ENCODE measurements at regions not wholly inside any gene's neighbourhood (a gene's known extent, or its start where the extent isn't known, plus 50 kb on each side); places are given as distances from the start of the nearest gene placed in this dataset.

DNA sequence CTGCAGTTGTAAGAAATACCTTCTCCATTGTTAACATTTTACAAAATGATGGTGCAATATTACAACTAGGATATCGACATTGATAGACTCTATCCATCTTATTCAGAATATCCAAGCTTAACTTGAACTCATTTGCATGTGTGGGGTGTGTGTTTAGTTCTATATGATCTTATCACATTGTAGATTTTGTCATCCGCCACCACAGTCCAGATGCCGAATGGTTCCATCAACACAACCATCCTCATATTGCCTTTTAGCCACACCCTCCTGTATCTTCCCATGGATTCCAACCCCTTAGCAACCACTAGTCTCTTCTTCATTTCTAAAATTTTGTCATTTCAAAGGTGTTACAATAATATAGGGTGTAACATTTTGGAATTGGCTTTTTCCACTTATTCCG is 452.9 kb upstream of the AKR1E2 start:
- TF ChIP-seq POLR2A (IDR thresholded peaks at IDR 0.05), result no peak
- TF ChIP-seq, protein P1, sequence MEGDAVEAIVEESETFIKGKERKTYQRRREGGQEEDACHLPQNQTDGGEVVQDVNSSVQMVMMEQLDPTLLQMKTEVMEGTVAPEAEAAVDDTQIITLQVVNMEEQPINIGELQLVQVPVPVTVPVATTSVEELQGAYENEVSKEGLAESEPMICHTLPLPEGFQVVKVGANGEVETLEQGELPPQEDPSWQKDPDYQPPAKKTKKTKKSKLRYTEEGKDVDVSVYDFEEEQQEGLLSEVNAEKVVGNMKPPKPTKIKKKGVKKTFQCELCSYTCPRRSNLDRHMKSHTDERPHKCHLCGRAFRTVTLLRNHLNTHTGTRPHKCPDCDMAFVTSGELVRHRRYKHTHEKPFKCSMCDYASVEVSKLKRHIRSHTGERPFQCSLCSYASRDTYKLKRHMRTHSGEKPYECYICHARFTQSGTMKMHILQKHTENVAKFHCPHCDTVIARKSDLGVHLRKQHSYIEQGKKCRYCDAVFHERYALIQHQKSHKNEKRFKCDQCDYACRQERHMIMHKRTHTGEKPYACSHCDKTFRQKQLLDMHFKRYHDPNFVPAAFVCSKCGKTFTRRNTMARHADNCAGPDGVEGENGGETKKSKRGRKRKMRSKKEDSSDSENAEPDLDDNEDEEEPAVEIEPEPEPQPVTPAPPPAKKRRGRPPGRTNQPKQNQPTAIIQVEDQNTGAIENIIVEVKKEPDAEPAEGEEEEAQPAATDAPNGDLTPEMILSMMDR (IDR thresholded peaks at IDR 0.05), result no peak
- TF ChIP-seq POLR2AphosphoS5 (IDR thresholded peaks at IDR 0.05), result no peak
- TF ChIP-seq EP300 (IDR thresholded peaks at IDR 0.05), result no peak
